ENCODE measurements at regions not wholly inside any gene's neighbourhood (a gene's known extent, or its start where the extent isn't known, plus 50 kb on each side); places are given as distances from the start of the nearest gene placed in this dataset.

- no peak overlapping the region for H3K27ac Mint-ChIP-seq
- H3K4me1 Mint-ChIP-seq, result no peaks in the 10 kb centered on the region
- peaks cover 3% of the 10 kb centered on the region for H3K9me3 Mint-ChIP-seq
- H3K4me3 Mint-ChIP-seq, result no peak overlapping the region
- H3K36me3 Mint-ChIP-seq, result no peaks in the 10 kb centered on the region
- TF ChIP-seq CTCF (IDR thresholded peaks at IDR 0.05; ENCODE audit: unreplicated experiment), result no peak
- H3K27me3 Mint-ChIP-seq (ENCODE audit: low read depth), result no peaks in the 10 kb centered on the region
- DNase-seq (ENCODE audit: low spot score in 2 of 2, unreplicated experiment in 2 of 2), result no peak
These were observed 447.5 kb downstream of the GXYLT1 start for GRCh38 chr12:41697161-41697560.

DNA sequence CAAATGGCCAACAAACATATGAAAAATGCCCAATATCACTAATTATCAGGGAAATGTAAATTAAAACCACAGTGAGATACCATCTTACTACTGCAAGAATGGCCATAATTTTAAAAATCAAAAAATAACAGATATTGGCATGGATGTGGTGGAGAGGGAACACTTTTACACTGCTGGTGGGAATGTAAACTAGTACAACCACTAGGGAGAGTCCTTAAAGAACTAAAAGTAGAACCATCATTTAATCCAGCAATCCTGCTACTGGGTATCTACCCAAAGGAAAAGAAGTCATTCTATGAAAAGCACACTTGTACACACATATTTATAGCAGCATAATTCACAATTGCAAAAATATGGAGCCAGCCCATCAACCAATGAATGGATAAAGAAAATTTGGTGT lies 459.7 kb downstream of the GXYLT1 start:
- no peaks in the 10 kb centered on the region for H3K27me3 Mint-ChIP-seq (ENCODE audit: low read depth)
- no peaks in the 10 kb centered on the region for H3K9me3 Mint-ChIP-seq
- no peak for DNase-seq (ENCODE audit: low spot score in 2 of 2, unreplicated experiment in 2 of 2)
- TF ChIP-seq CTCF (IDR thresholded peaks at IDR 0.05; ENCODE audit: unreplicated experiment), result no peak
- H3K4me3 Mint-ChIP-seq, result no peak overlapping the region
- H3K36me3 Mint-ChIP-seq, result no peaks in the 10 kb centered on the region
- H3K4me1 Mint-ChIP-seq, result peaks cover 5% of the 10 kb centered on the region
- H3K27ac Mint-ChIP-seq, result no peak overlapping the region

- Mint-ChIP-seq H3K27ac (no peak overlapping the region), H3K4me3 (no peak overlapping the region), H3K27me3 (ENCODE audit: low read depth) (no peaks in the 10 kb centered on the region), H3K4me1 (peaks cover 5% of the 10 kb centered on the region), H3K9me3 (peaks cover 1% of the 10 kb centered on the region), H3K36me3 (no peaks in the 10 kb centered on the region)
- no peak for DNase-seq (ENCODE audit: low spot score in 2 of 2, unreplicated experiment in 2 of 2)
- no peak for TF ChIP-seq CTCF (IDR thresholded peaks at IDR 0.05; ENCODE audit: unreplicated experiment)
These were observed 461.0 kb downstream of the GXYLT1 start for GRCh38 chr12:41683513-41684240.

GRCh38 chr12:41683023-41683422 lies 461.7 kb downstream of the GXYLT1 start:
- H3K27me3 Mint-ChIP-seq (ENCODE audit: low read depth), result no peaks in the 10 kb centered on the region
- no peak for TF ChIP-seq CTCF (IDR thresholded peaks at IDR 0.05; ENCODE audit: unreplicated experiment)
- no peaks in the 10 kb centered on the region for H3K36me3 Mint-ChIP-seq
- peaks cover 5% of the 10 kb centered on the region for H3K4me1 Mint-ChIP-seq
- H3K9me3 Mint-ChIP-seq, result peaks cover 5% of the 10 kb centered on the region
- no peak overlapping the region for H3K27ac Mint-ChIP-seq
- H3K4me3 Mint-ChIP-seq, result no peak overlapping the region
- DNase-seq (ENCODE audit: low spot score in 2 of 2, unreplicated experiment in 2 of 2), result no peak

- no peak for TF ChIP-seq CTCF (IDR thresholded peaks at IDR 0.05; ENCODE audit: unreplicated experiment)
- Mint-ChIP-seq H3K27ac (no peak overlapping the region), H3K4me3 (no peak overlapping the region), H3K27me3 (ENCODE audit: low read depth) (no peaks in the 10 kb centered on the region), H3K36me3 (no peaks in the 10 kb centered on the region), H3K4me1 (peaks cover 5% of the 10 kb centered on the region), H3K9me3 (peaks cover 5% of the 10 kb centered on the region)
- DNase-seq (ENCODE audit: low spot score in 2 of 2, unreplicated experiment in 2 of 2), result no peak
These were observed 462.8 kb downstream of the GXYLT1 start for GRCh38 chr12:41681898-41682297.
